Effector memory CD4-positive, alpha-beta T cell (primary cell): ENCODE measurements at regions not wholly inside any gene's neighbourhood (a gene's known extent, or its start where the extent isn't known, plus 50 kb on each side); places are given as distances from the start of the nearest gene placed in this dataset.
"Not testable (repeated sequence)": the region's sequence is repeated elsewhere in the genome, so short reads cannot be mapped to it uniquely, and the experiment has no call there.

Source experiments
- DNase-seq, 3 donors: peaks; one replicate each; pipeline ENCODE4 v3.0.0-alpha.2; 2020
- H3K27ac ChIP-seq: 2 replicates; pipeline ENCODE4 v1.7.0; 2013; ENCODE audit warnings: mild to moderate bottlenecking, low read length, moderate library complexity; ENCODE audit not compliant: insufficient read depth, poor library complexity, severe bottlenecking
- H3K27me3 ChIP-seq: replicated peaks from 2 replicates; pipeline ENCODE4 v1.7.0; 2013; ENCODE audit warnings: mild to moderate bottlenecking, low read length; ENCODE audit not compliant: insufficient read depth, control insufficient read depth, poor library complexity, severe bottlenecking
- H3K36me3 ChIP-seq: 2 replicates; pipeline ENCODE4 v1.7.0; 2013; ENCODE audit warnings: mild to moderate bottlenecking, low read length, moderate library complexity; ENCODE audit not compliant: control insufficient read depth, insufficient read depth
- H3K4me1 ChIP-seq: 2 replicates; pipeline ENCODE4 v1.7.0; 2013; ENCODE audit warnings: low read length, mild to moderate bottlenecking; ENCODE audit not compliant: control insufficient read depth, insufficient read depth, poor library complexity, severe bottlenecking
- H3K4me3 ChIP-seq: 2 replicates; pipeline ENCODE4 v1.7.0; 2013; ENCODE audit warnings: low read length, low read depth, mild to moderate bottlenecking; ENCODE audit not compliant: insufficient read depth, poor library complexity, severe bottlenecking
- H3K9me3 ChIP-seq: 2 replicates; pipeline ENCODE4 v1.7.0; 2013; ENCODE audit warnings: mild to moderate bottlenecking, low read length, moderate library complexity; ENCODE audit not compliant: control insufficient read depth

- H3K4me1 ChIP-seq, result no peaks in the 10 kb centered on the region
- H3K36me3 ChIP-seq, result no peaks in the 10 kb centered on the region
- no peak overlapping the region for H3K4me3 ChIP-seq
- no peak overlapping the region for H3K27ac ChIP-seq
- H3K9me3 ChIP-seq, result no peaks in the 10 kb centered on the region
- no peaks in the 10 kb centered on the region for H3K27me3 ChIP-seq
- DNase-seq, result no peak
Observed at GRCh38 chr13:42417626-42418025, 145.7 kb downstream of the AKAP11 start.

- DNase-seq, result no peak
- Histone ChIP-seq H3K9me3 (no peaks in the 10 kb centered on the region), H3K27ac (no peak overlapping the region), H3K36me3 (no peaks in the 10 kb centered on the region), H3K4me3 (no peak overlapping the region), H3K27me3 (no peaks in the 10 kb centered on the region), H3K4me1 (no peaks in the 10 kb centered on the region)
Observed at GRCh38 chr13:42418184-42418583, 146.2 kb downstream of the AKAP11 start.

- Histone ChIP-seq H3K9me3 (no peaks in the 10 kb centered on the region), H3K4me3 (no peak overlapping the region), H3K4me1 (no peaks in the 10 kb centered on the region), H3K27me3 (no peaks in the 10 kb centered on the region), H3K36me3 (no peaks in the 10 kb centered on the region), H3K27ac (no peak overlapping the region)
- DNase-seq, result no peak
Observed at GRCh38 chr13:42420304-42420703, 148.4 kb downstream of the AKAP11 start.

- no peak overlapping the region for H3K4me3 ChIP-seq
- no peaks in the 10 kb centered on the region for H3K9me3 ChIP-seq
- no peak for DNase-seq
- H3K4me1 ChIP-seq, result no peaks in the 10 kb centered on the region
- no peak overlapping the region for H3K27ac ChIP-seq
- no peaks in the 10 kb centered on the region for H3K27me3 ChIP-seq
- H3K36me3 ChIP-seq, result no peaks in the 10 kb centered on the region
Observed at GRCh38 chr13:42422681-42423080, 150.7 kb downstream of the AKAP11 start.

GRCh38 chr13:42424182-42424581 is 149.8 kb upstream of the TNFSF11 start:
- Histone ChIP-seq H3K4me3 (no peak overlapping the region), H3K4me1 (no peaks in the 10 kb centered on the region), H3K9me3 (no peaks in the 10 kb centered on the region), H3K36me3 (no peaks in the 10 kb centered on the region), H3K27me3 (no peaks in the 10 kb centered on the region), H3K27ac (no peak overlapping the region)
- DNase-seq, result no peak

- Histone ChIP-seq H3K4me3 (no peak overlapping the region), H3K36me3 (no peaks in the 10 kb centered on the region), H3K4me1 (no peaks in the 10 kb centered on the region), H3K27me3 (no peaks in the 10 kb centered on the region), H3K27ac (no peak overlapping the region), H3K9me3 (peaks cover 18% of the 10 kb centered on the region)
- no peak for DNase-seq
Observed at GRCh38 chr13:42445354-42445753, 128.6 kb upstream of the TNFSF11 start.

- H3K4me1 ChIP-seq, H3K27me3 ChIP-seq, H3K36me3 ChIP-seq, H3K27ac ChIP-seq, DNase-seq, H3K4me3 ChIP-seq: not testable (repeated sequence)
- H3K9me3 ChIP-seq, result peaks cover 18% of the 10 kb centered on the region
Observed at GRCh38 chr13:42446597-42446996, 127.4 kb upstream of the TNFSF11 start.

GRCh38 chr13:42453091-42453645 is 120.8 kb upstream of the TNFSF11 start:
- no peak for DNase-seq
- Histone ChIP-seq H3K4me3 (no peak overlapping the region), H3K9me3 (no peaks in the 10 kb centered on the region), H3K27ac (no peak overlapping the region), H3K36me3 (no peaks in the 10 kb centered on the region), H3K4me1 (no peaks in the 10 kb centered on the region), H3K27me3 (no peaks in the 10 kb centered on the region)

GRCh38 chr13:42454749-42455148 is 119.2 kb upstream of the TNFSF11 start:
- Histone ChIP-seq H3K27me3 (no peaks in the 10 kb centered on the region), H3K36me3 (no peaks in the 10 kb centered on the region), H3K9me3 (no peaks in the 10 kb centered on the region), H3K4me1 (no peaks in the 10 kb centered on the region), H3K4me3 (no peak overlapping the region), H3K27ac (no peak overlapping the region)
- no peak for DNase-seq

GRCh38 chr13:42458193-42458592 is 115.8 kb upstream of the TNFSF11 start:
- Histone ChIP-seq H3K27ac (no peak overlapping the region), H3K4me3 (no peak overlapping the region), H3K9me3 (no peaks in the 10 kb centered on the region), H3K4me1 (no peaks in the 10 kb centered on the region), H3K27me3 (no peaks in the 10 kb centered on the region), H3K36me3 (no peaks in the 10 kb centered on the region)
- no peak for DNase-seq

GRCh38 chr13:42466123-42466522 is 107.8 kb upstream of the TNFSF11 start:
- no peak for DNase-seq
- Histone ChIP-seq H3K27me3 (no peaks in the 10 kb centered on the region), H3K4me3 (no peak overlapping the region), H3K27ac (no peak overlapping the region), H3K9me3 (no peaks in the 10 kb centered on the region), H3K36me3 (no peaks in the 10 kb centered on the region), H3K4me1 (no peaks in the 10 kb centered on the region)
